IPS DF 4.7 (cell line): ENCODE measurements at regions not wholly inside any gene's neighbourhood (a gene's known extent, or its start where the extent isn't known, plus 50 kb on each side); places are given as distances from the start of the nearest gene placed in this dataset.
A peak's percentile ranks its signal among the peaks of the same experiment; 100 is the strongest.

Source experiments
- DNase-seq: peaks from one replicate; pipeline ENCODE4 v3.0.0-alpha.2; 2013; ENCODE audit warnings: low spot score; ENCODE audit errors: extremely low read depth

DNA sequence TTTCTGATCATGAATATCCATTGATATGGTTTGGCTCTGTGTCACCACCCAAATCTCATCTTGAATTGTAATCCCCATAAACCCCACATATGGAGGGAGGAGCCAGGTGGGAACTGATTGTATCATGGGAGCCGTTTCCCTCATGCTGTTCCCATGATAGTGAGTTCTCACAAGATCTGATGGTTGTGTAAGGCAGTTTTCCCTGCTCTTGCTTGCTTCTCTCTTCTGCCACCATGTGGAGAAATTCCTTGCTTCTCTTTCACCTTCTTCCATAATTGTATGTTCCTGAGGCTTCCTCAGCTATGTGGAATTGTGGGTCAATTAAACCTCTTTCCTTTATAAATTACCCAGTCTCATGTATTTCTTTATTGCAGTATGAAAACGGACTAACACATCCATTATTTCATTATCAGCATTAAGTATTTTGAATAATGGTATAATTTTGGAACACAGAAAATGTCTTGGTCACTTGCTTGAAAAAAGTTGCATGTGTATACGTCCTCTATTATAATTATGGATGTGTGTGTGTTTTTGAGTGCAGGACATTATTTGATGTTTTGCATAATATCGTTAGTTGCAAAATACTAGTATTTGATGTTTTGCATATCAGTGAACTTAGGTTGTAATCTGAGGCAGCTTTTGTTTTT is 334.6 kb downstream of the PCDH10 start:
- peak; percentile 49 for DNase-seq

GRCh38 chr4:133476063-133476462 is 327.0 kb downstream of the PCDH10 start:
- no peak for DNase-seq

DNA sequence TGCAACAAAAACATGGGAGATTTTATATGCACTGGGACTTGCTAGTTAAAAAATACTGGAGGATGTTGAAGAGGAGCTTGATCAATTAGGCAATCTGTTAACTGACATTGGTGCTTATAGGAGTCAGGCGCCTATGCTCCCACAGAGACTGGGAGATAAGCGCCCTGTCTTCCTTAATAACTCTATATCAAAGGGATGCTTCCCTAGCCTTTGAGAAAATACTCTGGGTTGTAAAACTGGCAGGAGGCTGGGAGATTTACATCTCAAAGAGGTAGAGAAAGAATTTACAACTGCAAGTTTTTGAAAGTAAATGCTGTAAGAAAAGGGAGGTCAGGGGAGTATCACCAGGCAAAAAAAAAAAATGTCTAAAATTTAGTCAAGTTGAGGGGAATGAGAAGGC is 325.4 kb downstream of the PCDH10 start:
- no peak for DNase-seq

DNA sequence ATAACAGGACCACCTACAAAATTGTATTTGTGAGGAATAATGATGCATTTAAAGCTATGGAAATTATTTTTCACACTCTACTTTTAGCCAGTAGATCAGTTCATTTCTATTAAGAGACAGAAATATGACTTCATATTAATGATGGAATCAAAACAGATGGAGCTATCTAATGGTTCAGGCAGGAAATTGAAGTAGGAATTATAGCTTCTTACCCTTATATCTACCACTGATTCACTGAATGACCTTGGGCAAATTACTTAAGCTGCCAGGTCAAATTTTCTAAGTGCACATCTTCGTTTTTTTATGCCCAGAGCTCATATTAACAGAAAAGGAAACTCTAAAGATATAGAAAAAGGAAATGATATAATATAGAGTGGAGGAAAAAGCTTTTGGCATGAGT is 323.1 kb downstream of the PCDH10 start:
- DNase-seq: no peak

- no peak for DNase-seq
Measured at GRCh38 chr4:133467290-133467947, 318.3 kb downstream of the PCDH10 start.

DNA sequence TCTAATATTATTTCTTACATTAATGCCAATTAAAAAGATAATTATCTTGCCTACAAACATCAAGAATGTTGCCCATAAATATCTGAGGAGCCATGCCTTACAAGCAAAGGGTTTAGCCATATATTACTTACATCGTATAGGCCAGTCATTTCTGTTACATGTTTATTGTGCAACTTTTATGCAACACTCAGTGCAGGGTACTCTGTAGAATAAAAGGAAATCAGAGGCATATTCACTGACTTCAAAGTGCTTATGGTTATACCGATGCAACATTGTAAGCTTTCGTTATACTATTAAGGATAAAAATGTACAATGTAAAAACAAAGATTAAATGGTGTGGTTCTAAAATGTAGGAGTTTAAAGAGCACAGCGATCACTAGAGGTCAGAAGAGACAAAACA is 315.9 kb downstream of the PCDH10 start:
- DNase-seq: no peak

DNA sequence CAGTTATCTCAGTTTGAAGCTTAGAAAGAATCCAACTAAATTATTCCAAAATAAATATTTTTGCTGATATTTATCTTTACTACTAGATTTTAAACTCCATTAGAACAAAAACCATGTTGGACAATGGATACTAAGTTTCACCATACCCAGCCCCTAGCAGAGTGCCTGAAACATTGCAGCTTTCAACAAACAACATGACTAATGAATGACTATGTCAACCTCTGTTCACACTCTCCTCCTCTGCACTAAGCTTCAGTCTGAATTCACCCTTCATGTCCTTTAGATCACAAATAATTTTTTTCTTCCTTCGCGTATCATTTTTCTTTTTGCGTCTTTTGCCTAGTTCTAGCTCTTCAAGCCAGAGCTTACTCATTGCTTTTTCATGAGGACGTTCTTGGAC is 315.2 kb downstream of the PCDH10 start:
- no peak for DNase-seq

DNA sequence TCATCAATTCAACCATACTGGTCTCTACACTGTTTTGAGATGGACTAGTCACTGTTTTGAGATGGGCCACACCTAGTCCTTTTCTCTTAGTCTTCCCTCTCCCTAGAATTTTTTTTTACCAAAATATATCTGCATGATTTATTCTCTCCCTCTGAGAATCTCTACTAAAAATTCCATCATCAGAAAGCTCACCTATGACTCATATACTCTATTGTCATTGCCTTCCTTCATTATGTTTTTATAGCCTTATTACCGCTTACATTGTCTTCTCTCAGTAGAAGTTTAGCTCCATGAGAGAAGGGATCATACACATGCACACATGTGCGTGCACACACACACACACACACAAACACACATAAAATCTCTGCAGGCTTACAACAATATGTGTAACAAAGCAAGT is 303.6 kb downstream of the PCDH10 start:
- no peak for DNase-seq

- no peak for DNase-seq
Measured at GRCh38 chr4:133450813-133451212, 301.7 kb downstream of the PCDH10 start.

- DNase-seq: no peak
Measured at GRCh38 chr4:133440404-133440803, 291.3 kb downstream of the PCDH10 start.

GRCh38 chr4:133439830-133440229 is 290.7 kb downstream of the PCDH10 start:
- DNase-seq: no peak

DNA sequence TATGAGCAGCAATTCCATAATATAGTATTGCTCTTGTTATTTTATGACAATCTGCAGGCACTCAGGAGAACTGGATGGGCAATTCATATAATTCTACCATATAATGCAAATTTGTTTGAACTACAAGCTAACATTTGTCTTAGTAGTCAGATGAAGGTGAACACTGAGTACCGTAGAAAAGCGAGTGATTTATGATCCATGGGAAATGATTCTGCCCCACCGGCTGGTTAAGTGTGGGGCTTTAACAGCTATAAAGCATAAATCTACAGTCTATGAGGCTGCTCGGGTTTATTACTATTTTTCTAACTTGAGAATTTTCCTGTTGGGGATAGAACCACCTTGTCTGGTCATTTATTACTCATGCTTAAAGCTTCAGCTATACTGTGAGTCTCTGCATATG is 275.5 kb downstream of the PCDH10 start:
- DNase-seq: no peak

DNA sequence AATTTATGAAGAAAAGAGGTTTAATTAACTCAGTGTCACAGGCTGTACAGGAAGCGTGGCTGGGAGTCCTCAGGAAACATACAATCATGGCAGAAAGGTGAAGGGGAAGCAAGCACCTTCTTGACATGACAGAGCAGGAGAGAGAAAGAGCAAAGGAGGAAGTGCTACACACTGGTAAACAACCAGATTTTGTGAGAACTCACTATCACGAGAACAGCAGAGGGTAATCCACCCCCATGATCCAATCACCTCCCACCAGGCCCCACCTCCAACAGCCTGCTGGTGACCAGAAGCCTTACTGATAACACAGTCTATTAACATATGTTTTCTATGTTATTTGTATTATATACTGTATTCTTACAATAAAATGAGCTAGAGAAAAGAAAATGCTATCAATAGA is 254.8 kb downstream of the PCDH10 start:
- DNase-seq: no peak

GRCh38 chr4:133402616-133403015 is 253.5 kb downstream of the PCDH10 start:
- DNase-seq: no peak

GRCh38 chr4:133394971-133395627 is 246.0 kb downstream of the PCDH10 start:
- DNase-seq: no peak

- no peak for DNase-seq
Measured at GRCh38 chr4:133390198-133390855, 241.2 kb downstream of the PCDH10 start.

DNA sequence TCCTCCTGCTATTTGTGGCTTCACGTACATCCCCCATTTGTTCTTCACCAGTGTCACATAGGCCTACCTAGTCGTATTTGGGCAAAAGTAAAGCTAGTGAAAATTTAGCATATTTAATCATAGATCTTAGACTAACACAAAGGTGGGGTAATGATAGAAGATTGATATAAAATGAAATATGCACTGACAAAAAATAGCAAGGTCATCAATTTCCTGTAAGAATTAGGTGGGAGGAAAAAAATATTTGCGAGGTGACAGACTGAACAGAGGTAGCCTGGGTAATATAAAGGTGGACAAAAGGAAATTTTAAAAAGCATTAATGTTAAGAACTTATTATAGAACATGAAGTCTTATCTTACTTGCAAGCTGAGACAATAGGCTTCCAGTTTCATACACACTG is 239.9 kb downstream of the PCDH10 start:
- no peak for DNase-seq

DNA sequence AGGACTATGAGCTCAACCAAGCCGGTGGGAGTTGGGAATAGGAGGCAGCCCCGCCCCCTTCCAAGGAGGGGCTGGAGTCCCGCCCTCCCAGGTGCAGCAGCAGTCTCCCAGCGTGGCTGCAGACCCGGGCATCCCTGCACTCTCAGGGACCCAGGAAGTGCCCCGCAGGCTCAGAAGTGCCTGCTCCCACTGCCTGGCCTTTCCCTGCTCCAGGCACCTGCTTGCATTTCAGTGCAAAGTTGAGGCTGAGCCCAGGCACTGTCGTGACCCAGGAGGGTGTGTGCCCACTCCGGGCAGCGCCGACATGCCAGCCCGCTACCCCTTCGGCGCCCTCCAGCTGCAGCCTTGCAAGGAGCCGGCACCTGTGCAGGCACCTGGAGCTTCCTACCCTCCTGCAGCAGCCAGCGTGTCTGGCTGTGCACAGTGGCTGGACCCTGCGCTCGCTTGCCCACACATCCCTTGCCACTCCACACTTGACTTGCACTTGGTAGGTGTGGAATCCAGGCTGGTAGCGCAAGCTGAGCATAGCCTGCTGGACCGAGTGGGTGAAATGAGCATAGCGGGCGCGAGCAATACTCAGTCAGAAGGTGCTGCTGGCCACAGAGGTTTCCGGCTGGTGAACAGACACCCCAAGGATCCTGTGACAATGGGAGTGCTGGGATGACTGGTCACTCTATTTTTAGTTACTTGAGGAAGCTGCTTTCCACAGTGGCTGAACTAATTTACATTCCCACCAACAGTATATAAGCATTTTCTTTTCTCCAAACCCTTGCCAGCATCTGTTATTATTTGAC is 236.3 kb downstream of the PCDH10 start:
- DNase-seq: no peak

DNA sequence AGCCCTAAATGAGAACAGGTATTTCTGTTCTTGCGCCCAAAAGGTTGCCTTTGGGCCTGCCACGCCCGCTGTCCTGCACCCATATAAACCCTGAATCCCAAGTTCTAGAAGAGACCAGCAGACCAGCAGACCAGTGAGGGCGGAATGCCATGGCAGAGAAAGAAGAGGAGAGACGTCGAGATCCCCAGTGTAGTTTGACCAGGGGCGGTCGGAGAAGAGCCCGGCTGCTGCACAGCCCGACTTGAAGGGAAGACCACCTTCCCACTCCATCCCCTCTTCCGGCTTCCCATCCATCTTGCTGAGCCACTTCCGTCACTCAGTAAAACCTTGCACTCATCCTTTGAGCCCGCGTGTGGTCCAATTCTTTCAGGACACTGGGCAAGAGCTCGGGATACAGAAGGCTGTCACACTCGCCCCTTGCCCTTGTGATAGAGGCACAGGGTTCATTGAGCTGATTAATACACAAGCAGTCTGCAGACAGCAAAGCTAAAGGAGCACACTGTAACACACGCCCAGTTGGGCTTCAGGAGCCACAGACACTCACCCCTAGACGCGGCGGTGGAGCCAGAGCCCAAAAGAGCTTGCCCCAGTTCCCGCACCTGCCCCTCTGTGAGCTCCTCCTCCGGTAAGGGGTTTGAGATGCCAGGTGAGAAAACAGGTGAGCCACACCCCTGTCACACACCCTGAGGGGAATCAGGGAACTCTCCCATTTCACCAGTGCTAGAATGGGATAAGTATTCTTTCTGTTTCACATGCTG is 230.8 kb downstream of the PCDH10 start:
- no peak for DNase-seq

DNA sequence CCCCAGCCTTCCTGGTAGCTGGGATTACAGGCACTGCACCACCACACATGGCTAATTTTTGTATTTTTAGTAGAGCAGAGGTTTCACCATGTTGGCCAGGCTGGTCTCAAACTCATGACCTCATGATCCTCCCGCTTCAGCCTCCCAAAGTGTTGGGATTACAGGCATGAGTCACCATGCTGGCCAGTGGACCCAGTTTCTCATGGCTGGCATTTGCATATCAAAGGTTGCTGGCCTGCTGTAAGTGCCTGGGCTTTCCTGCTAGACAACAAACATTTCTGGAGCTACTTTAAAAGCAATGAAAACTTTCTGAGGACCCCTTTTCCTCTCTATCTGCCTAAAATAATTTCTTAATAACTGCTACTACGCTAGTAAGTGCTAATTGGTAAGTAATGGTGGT is 228.2 kb downstream of the PCDH10 start:
- no peak for DNase-seq

- no peak for DNase-seq
Measured at GRCh38 chr4:133372699-133373098, 223.6 kb downstream of the PCDH10 start.
